GM12891 (cell line): ENCODE measurements at regions not wholly inside any gene's neighbourhood (a gene's known extent, or its start where the extent isn't known, plus 50 kb on each side); places are given as distances from the start of the nearest gene placed in this dataset.

Experiments used
- PAX5 ChIP-seq: IDR thresholded peaks from 2 replicates; pipeline ENCODE4 v1.6.1; 2011; ENCODE audit warnings: low read length, moderate library complexity, mild to moderate bottlenecking; ENCODE audit not compliant: insufficient read depth, severe bottlenecking
- POLR2A ChIP-seq: IDR thresholded peaks from 2 replicates; pipeline ENCODE4 v1.6.1; 2011; ENCODE audit warnings: low read depth, low read length, control low read depth
- POLR2AphosphoS5 ChIP-seq: IDR thresholded peaks from 2 replicates; pipeline ENCODE4 v1.6.1; 2011; ENCODE audit warnings: low read depth, low read length, control low read depth
- POU2F2 ChIP-seq: IDR thresholded peaks from 2 replicates; pipeline ENCODE4 v1.6.1; 2011; ENCODE audit warnings: low read depth, mild to moderate bottlenecking, control low read depth, low read length, moderate library complexity
- SPI1 ChIP-seq: IDR thresholded peaks from 2 replicates; pipeline ENCODE4 v1.6.1; 2011; ENCODE audit warnings: low read depth, low read length, control low read depth
- TAF1 ChIP-seq: IDR thresholded peaks from 2 replicates; pipeline ENCODE4 v1.6.1; 2011; ENCODE audit warnings: low read depth, low read length, control low read depth

GRCh38 chr4:189547559-189547958, 393.1 kb upstream of the FRG1 start:
- TF ChIP-seq POLR2A = no peak
- TF ChIP-seq POLR2AphosphoS5 = no peak
- no peak for TF ChIP-seq TAF1
- TF ChIP-seq POU2F2 = no peak
- TF ChIP-seq PAX5 = no peak
- no peak for TF ChIP-seq SPI1
